NCI-H82 (cell line): ENCODE measurements at regions not wholly inside any gene's neighbourhood (a gene's known extent, or its start where the extent isn't known, plus 50 kb on each side); places are given as distances from the start of the nearest gene placed in this dataset.

ENCODE experiments used
- DNase-seq: peaks from one replicate; lab custom pipeline; 2025; lab: John Stamatoyannopoulos, UW

- no peak for DNase-seq
Measured at GRCh38 chr11:116148645-116149044, 624.1 kb downstream of the BUD13 start.

GRCh38 chr11:116148056-116148455, 624.7 kb downstream of the BUD13 start:
- DNase-seq = peak; percentile 88

GRCh38 chr11:116145187-116145865, 627.5 kb downstream of the BUD13 start:
- no peak for DNase-seq

- DNase-seq = no peak
Measured at GRCh38 chr11:116144387-116144958, 628.3 kb downstream of the BUD13 start.

GRCh38 chr11:116138280-116138679, 634.1 kb upstream of the CADM1 start:
- no peak for DNase-seq

- no peak for DNase-seq
Measured at GRCh38 chr11:116137753-116138152, 633.5 kb upstream of the CADM1 start.

- DNase-seq = no peak
Measured at GRCh38 chr11:116136987-116137674, 632.9 kb upstream of the CADM1 start.

- no peak for DNase-seq
Measured at GRCh38 chr11:116135891-116136290, 631.7 kb upstream of the CADM1 start.

GRCh38 chr11:116134450-116134849, 630.2 kb upstream of the CADM1 start:
- DNase-seq = no peak

- DNase-seq = no peak
Measured at GRCh38 chr11:116132273-116132978, 628.2 kb upstream of the CADM1 start.

- no peak for DNase-seq
Measured at GRCh38 chr11:116130122-116130521, 625.9 kb upstream of the CADM1 start.

GRCh38 chr11:116129456-116129855, 625.2 kb upstream of the CADM1 start:
- DNase-seq = no peak

GRCh38 chr11:116126562-116126961, 622.3 kb upstream of the CADM1 start:
- DNase-seq = no peak

- no peak for DNase-seq
Measured at GRCh38 chr11:116124922-116125714, 620.9 kb upstream of the CADM1 start.

- no peak for DNase-seq
Measured at GRCh38 chr11:116123739-116124138, 619.5 kb upstream of the CADM1 start.

GRCh38 chr11:116122697-116123472, 618.7 kb upstream of the CADM1 start:
- no peak for DNase-seq

GRCh38 chr11:116119158-116119557, 614.9 kb upstream of the CADM1 start:
- DNase-seq = no peak

GRCh38 chr11:116118138-116118470, 613.9 kb upstream of the CADM1 start:
- no peak for DNase-seq

- DNase-seq = no peak
Measured at GRCh38 chr11:116117331-116118137, 613.3 kb upstream of the CADM1 start.

GRCh38 chr11:116115801-116116200, 611.6 kb upstream of the CADM1 start:
- no peak for DNase-seq
